Stimulated activated naive B cell treated with anti-CD40 and anti-IgM and Interleukin-4, amounts not matched to agents 10 μg/mL and 1 μg/mL and 100 μg/mL, for 72 hours (primary cell): ENCODE measurements at regions not wholly inside any gene's neighbourhood (a gene's known extent, or its start where the extent isn't known, plus 50 kb on each side); places are given as distances from the start of the nearest gene placed in this dataset.

Source experiments
- ATAC-seq, 2 donors: fragments of 150-1000 bp; cut with Tn5 transposase; replicated peaks; 2 replicates each; pipeline ENCODE4 v1.10.0; 2021; ENCODE audit warnings: moderate library complexity in 1 of 2
- DNase-seq: peaks from one replicate; pipeline ENCODE4 v3.0.0; 2021
- H3K27ac Mint-ChIP-seq: one replicate; pipeline ENCODE4 v1.8.0; 2022; ENCODE audit warnings: mild to moderate bottlenecking, mixed read lengths
- H3K27me3 Mint-ChIP-seq, 2 donors: one replicate each; pipeline ENCODE4 v1.8.0; 2022; ENCODE audit warnings: mixed read lengths in 2 of 2
- H3K36me3 Mint-ChIP-seq, 2 donors: one replicate each; pipeline ENCODE4 v1.8.0; 2022; ENCODE audit warnings: mixed read lengths in 2 of 2, mild to moderate bottlenecking in 1 of 2
- H3K4me1 Mint-ChIP-seq, 2 donors: one replicate each; pipeline ENCODE4 v1.8.0; 2022; ENCODE audit warnings: mixed read lengths in 2 of 2, mild to moderate bottlenecking in 1 of 2
- H3K4me3 Mint-ChIP-seq, 2 donors: one replicate each; pipeline ENCODE4 v1.8.0; 2022; ENCODE audit warnings: mild to moderate bottlenecking in 2 of 2, mixed read lengths in 2 of 2, moderate library complexity in 1 of 2
- H3K9me3 Mint-ChIP-seq, 2 donors: one replicate each; pipeline ENCODE4 v1.8.0; 2022; ENCODE audit warnings: mixed read lengths in 2 of 2, mild to moderate bottlenecking in 1 of 2

GRCh38 chr7:138254444-138254843 lies 178.2 kb downstream of the AKR1D1 start:
- H3K4me1 Mint-ChIP-seq = peaks cover 3 to 8% of the 10 kb centered on the region in 2 donors
- DNase-seq (no peak), ATAC-seq (no peak)
- H3K27me3 Mint-ChIP-seq = peaks cover 0 to 7% of the 10 kb centered on the region in 2 donors
- no peak overlapping the region for H3K27ac Mint-ChIP-seq
- peaks cover 0 to 4% of the 10 kb centered on the region in 2 donors for H3K9me3 Mint-ChIP-seq
- H3K4me3 Mint-ChIP-seq = no peak overlapping the region
- no peaks in the 10 kb centered on the region for H3K36me3 Mint-ChIP-seq

GRCh38 chr7:138257459-138258196 lies 181.4 kb downstream of the AKR1D1 start:
- Mint-ChIP-seq H3K36me3 (no peaks in the 10 kb centered on the region), H3K9me3 (peaks cover 0 to 7% of the 10 kb centered on the region in 2 donors), H3K27me3 (peaks cover 0 to 7% of the 10 kb centered on the region in 2 donors), H3K4me1 (peaks cover 3 to 8% of the 10 kb centered on the region in 2 donors), H3K4me3 (no peak overlapping the region), H3K27ac (no peak overlapping the region)
- DNase-seq (no peak), ATAC-seq (peak; percentile 65 to 68)

GRCh38 chr7:138258197-138258559 lies 181.9 kb downstream of the AKR1D1 start:
- DNase-seq (no peak), ATAC-seq (no peak)
- H3K9me3 Mint-ChIP-seq = peaks cover 0 to 6% of the 10 kb centered on the region in 2 donors
- H3K36me3 Mint-ChIP-seq = no peaks in the 10 kb centered on the region
- H3K4me3 Mint-ChIP-seq = no peak overlapping the region
- H3K27ac Mint-ChIP-seq = no peak overlapping the region
- peaks cover 3 to 8% of the 10 kb centered on the region in 2 donors for H3K4me1 Mint-ChIP-seq
- peaks cover 0 to 6% of the 10 kb centered on the region in 2 donors for H3K27me3 Mint-ChIP-seq

- ATAC-seq (no peak), DNase-seq (no peak)
- Mint-ChIP-seq H3K4me3 (no peak overlapping the region), H3K27me3 (no peaks in the 10 kb centered on the region), H3K9me3 (peaks cover 0 to 3% of the 10 kb centered on the region in 2 donors), H3K27ac (no peak overlapping the region), H3K36me3 (no peaks in the 10 kb centered on the region), H3K4me1 (peaks cover 3 to 8% of the 10 kb centered on the region in 2 donors)
Measured at GRCh38 chr7:138259675-138260074, 183.4 kb downstream of the AKR1D1 start.

GRCh38 chr7:138267934-138268333 lies 191.7 kb downstream of the AKR1D1 start:
- H3K27me3 Mint-ChIP-seq = peaks cover 0 to 12% of the 10 kb centered on the region in 2 donors
- H3K4me1 Mint-ChIP-seq = no peaks in the 10 kb centered on the region
- peaks cover 0 to 4% of the 10 kb centered on the region in 2 donors for H3K9me3 Mint-ChIP-seq
- DNase-seq = no peak
- H3K4me3 Mint-ChIP-seq = no peak overlapping the region
- no peak for ATAC-seq
- H3K36me3 Mint-ChIP-seq = no peaks in the 10 kb centered on the region
- H3K27ac Mint-ChIP-seq = no peak overlapping the region

GRCh38 chr7:138276891-138277290 lies 183.2 kb upstream of the TRIM24 start:
- Mint-ChIP-seq H3K4me1 (no peaks in the 10 kb centered on the region), H3K4me3 (no peak overlapping the region), H3K27me3 (peaks cover under 1 to 7% of the 10 kb centered on the region in 2 donors), H3K36me3 (no peaks in the 10 kb centered on the region), H3K27ac (no peak overlapping the region), H3K9me3 (peaks cover 0 to 2% of the 10 kb centered on the region in 2 donors)
- ATAC-seq (no peak), DNase-seq (no peak)

GRCh38 chr7:138278601-138279000 lies 181.5 kb upstream of the TRIM24 start:
- H3K36me3 Mint-ChIP-seq = no peaks in the 10 kb centered on the region
- DNase-seq (no peak), ATAC-seq (no peak)
- no peak overlapping the region for H3K4me3 Mint-ChIP-seq
- H3K27ac Mint-ChIP-seq = no peak overlapping the region
- no peaks in the 10 kb centered on the region for H3K4me1 Mint-ChIP-seq
- no peaks in the 10 kb centered on the region for H3K9me3 Mint-ChIP-seq
- H3K27me3 Mint-ChIP-seq = peaks cover 0 to 4% of the 10 kb centered on the region in 2 donors

- H3K36me3 Mint-ChIP-seq = no peaks in the 10 kb centered on the region
- H3K4me1 Mint-ChIP-seq = no peaks in the 10 kb centered on the region
- H3K27me3 Mint-ChIP-seq = peaks cover 0 to 4% of the 10 kb centered on the region in 2 donors
- H3K4me3 Mint-ChIP-seq = no peak overlapping the region
- DNase-seq (no peak), ATAC-seq (no peak)
- no peak overlapping the region for H3K27ac Mint-ChIP-seq
- H3K9me3 Mint-ChIP-seq = no peaks in the 10 kb centered on the region
Measured at GRCh38 chr7:138282997-138283396, 177.1 kb upstream of the TRIM24 start.

- Mint-ChIP-seq H3K4me3 (no peak overlapping the region), H3K27ac (no peak overlapping the region), H3K9me3 (peaks cover 10% of the 10 kb centered on the region in 2 donors), H3K36me3 (no peaks in the 10 kb centered on the region), H3K27me3 (peaks cover 0 to 4% of the 10 kb centered on the region in 2 donors), H3K4me1 (no peaks in the 10 kb centered on the region)
- DNase-seq (no peak), ATAC-seq (no peak)
Measured at GRCh38 chr7:138285129-138285528, 174.9 kb upstream of the TRIM24 start.

GRCh38 chr7:138286846-138287245 lies 173.2 kb upstream of the TRIM24 start:
- H3K4me1 Mint-ChIP-seq = no peaks in the 10 kb centered on the region
- H3K4me3 Mint-ChIP-seq = no peak overlapping the region
- no peak overlapping the region for H3K27ac Mint-ChIP-seq
- DNase-seq (no peak), ATAC-seq (no peak)
- H3K9me3 Mint-ChIP-seq = peaks cover 10 to 14% of the 10 kb centered on the region in 2 donors
- peaks cover 0 to 4% of the 10 kb centered on the region in 2 donors for H3K27me3 Mint-ChIP-seq
- no peaks in the 10 kb centered on the region for H3K36me3 Mint-ChIP-seq

GRCh38 chr7:138287549-138287948 lies 172.5 kb upstream of the TRIM24 start:
- Mint-ChIP-seq H3K4me3 (no peak overlapping the region), H3K36me3 (no peaks in the 10 kb centered on the region), H3K27ac (no peak overlapping the region), H3K4me1 (no peaks in the 10 kb centered on the region), H3K27me3 (no peaks in the 10 kb centered on the region), H3K9me3 (peaks cover 10 to 14% of the 10 kb centered on the region in 2 donors)
- ATAC-seq (no peak), DNase-seq (no peak)

- Mint-ChIP-seq H3K36me3 (no peaks in the 10 kb centered on the region), H3K27me3 (no peaks in the 10 kb centered on the region), H3K4me1 (no peaks in the 10 kb centered on the region), H3K27ac (no peak overlapping the region), H3K4me3 (no peak overlapping the region), H3K9me3 (peaks cover 10 to 14% of the 10 kb centered on the region in 2 donors)
- ATAC-seq = no peak
- DNase-seq = no peak
Measured at GRCh38 chr7:138289082-138289481, 171.0 kb upstream of the TRIM24 start.

- Mint-ChIP-seq H3K27me3 (no peaks in the 10 kb centered on the region), H3K36me3 (no peaks in the 10 kb centered on the region), H3K27ac (no peak overlapping the region), H3K4me1 (peaks cover 2 to 6% of the 10 kb centered on the region in 2 donors), H3K4me3 (no peak overlapping the region), H3K9me3 (peaks cover 10 to 14% of the 10 kb centered on the region in 2 donors)
- ATAC-seq = no peak
- DNase-seq = no peak
Measured at GRCh38 chr7:138289864-138290263, 170.2 kb upstream of the TRIM24 start.

- no peak overlapping the region for H3K4me3 Mint-ChIP-seq
- no peak for ATAC-seq
- H3K36me3 Mint-ChIP-seq = no peaks in the 10 kb centered on the region
- no peaks in the 10 kb centered on the region for H3K27me3 Mint-ChIP-seq
- H3K27ac Mint-ChIP-seq = no peak overlapping the region
- H3K4me1 Mint-ChIP-seq = peaks cover 8 to 12% of the 10 kb centered on the region in 2 donors
- DNase-seq = no peak
- peaks cover 10 to 14% of the 10 kb centered on the region in 2 donors for H3K9me3 Mint-ChIP-seq
Measured at GRCh38 chr7:138292951-138293350, 167.1 kb upstream of the TRIM24 start.

- no peak for DNase-seq
- H3K27ac Mint-ChIP-seq = no peak overlapping the region
- peak in 1 of 2 donors; percentile 42 for ATAC-seq
- no peaks in the 10 kb centered on the region for H3K36me3 Mint-ChIP-seq
- H3K4me1 Mint-ChIP-seq = peaks cover 8 to 12% of the 10 kb centered on the region in 2 donors
- H3K9me3 Mint-ChIP-seq = peaks cover 0 to 4% of the 10 kb centered on the region in 2 donors
- H3K4me3 Mint-ChIP-seq = no peak overlapping the region
- H3K27me3 Mint-ChIP-seq = no peaks in the 10 kb centered on the region
Measured at GRCh38 chr7:138295049-138295637, 164.9 kb upstream of the TRIM24 start.
